ENCODE measurements at regions not wholly inside any gene's neighbourhood (a gene's known extent, or its start where the extent isn't known, plus 50 kb on each side); places are given as distances from the start of the nearest gene placed in this dataset.
A peak's percentile ranks its signal among the peaks of the same experiment; 100 is the strongest.

DNA sequence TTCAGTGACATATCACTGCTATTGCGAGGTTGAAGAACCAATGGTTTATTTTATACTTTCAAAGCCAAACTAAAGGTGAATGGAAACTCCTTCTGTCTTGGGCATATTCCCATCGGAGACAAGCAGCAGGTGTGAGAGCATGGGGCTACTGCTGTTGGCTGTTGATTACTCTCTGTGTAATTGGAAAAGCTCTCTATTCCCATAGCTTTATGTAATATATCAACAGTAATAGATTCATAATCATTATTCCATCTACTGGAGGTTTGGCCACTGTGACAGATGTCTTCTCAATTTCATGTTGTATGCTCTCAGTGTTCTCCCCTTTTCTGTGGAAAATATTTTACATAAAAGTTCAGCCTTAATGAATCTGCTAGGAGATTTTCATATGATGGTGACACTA lies 352.0 kb downstream of the BTG1 start:
- DNase-seq (ENCODE audit: low read depth in 3 of 3): no peak

DNA sequence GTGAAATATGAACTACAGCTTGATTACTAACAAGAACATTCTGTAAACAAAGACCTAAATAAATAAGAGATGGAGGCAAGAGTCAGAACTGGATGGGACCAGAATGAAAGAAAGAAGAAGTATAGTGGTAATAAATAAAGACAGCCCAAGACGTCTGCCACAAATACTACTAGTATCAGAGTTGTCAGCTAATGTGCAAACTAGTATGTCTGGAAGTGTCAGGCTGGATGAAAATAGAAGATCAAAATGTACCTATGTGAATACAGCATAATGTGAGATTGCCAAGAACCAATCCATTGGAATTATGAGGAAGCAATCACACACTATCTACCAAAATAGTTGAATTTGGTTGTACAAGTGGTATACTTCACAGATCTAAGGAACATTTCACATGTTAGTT lies 353.0 kb downstream of the BTG1 start:
- DNase-seq (ENCODE audit: low read depth in 3 of 3): no peak

DNA sequence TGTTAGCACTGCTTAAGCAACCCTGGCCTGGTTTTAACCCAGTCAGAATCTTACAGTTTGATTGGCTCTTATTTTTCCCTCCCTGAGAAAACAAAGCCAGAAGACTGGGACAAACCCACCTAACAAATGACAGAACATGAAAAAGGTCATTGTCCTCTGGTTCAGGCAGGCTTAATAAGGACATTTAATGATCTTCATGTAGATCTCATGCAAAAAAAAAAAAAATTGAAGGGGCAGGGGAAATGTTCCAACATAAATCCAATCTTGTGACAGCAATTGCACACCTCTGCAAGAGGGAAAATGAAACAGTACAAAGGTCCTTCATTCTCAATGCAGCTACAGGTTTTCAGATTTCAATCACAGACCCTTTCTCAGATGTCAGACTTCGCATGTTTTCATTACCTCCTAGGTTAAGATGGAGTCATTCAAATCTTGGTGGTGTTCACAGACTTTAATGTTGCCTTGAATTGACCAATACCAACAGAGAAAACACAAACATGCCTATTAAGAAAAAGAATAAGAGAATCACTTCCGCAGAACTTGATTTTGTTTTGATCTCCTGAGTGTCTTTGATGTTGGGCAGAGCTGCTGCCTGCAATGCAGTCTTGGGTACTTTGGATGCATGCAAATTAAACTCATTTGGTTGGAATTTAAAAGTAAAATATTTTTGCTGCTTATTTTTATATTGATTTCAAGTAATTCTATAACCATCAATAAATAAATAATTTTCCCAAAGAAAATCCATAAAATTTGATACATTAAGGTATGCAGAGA lies 359.0 kb downstream of the BTG1 start:
- no peak for DNase-seq (ENCODE audit: low read depth in 3 of 3)

DNA sequence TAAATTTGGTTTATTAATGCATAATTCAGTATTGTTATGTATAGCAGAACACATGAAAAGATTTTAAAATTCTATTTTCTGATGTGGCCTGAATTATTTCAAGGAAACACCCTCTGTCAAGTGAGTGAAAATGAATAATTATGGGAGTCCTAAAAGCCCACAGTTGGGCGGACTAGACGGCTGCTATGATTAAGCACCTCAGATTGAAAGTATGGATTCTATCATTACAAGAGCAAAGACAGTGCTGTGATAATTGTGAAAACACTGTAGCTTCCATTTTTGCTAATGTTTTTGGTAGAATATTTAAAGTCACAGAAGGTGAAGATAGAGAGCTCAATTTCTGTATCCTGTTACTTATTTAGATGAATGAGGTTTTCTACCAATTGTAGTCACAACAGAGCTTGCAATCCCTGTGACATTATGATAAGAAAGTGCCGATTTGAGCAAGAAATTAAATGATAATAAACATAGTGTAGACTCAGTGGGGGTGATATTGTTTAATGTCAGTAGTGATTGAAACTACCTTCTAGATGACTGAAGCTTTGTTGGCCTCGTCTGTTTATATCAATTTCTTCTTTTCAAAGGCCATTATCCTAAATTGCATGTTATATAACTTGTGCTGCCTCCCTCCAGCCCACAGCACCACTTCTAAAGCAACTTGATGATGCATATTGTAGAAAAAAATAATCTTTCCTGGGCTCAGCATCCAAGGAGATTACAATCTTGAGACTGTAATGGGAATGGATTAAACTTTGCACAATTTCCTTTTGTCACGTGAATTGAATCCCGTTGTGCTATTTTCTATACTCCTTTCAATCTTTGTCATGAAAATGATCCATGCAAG lies 359.8 kb downstream of the BTG1 start:
- DNase-seq (ENCODE audit: low read depth in 3 of 3): peak in 1 of 3 donors; percentile 2

DNA sequence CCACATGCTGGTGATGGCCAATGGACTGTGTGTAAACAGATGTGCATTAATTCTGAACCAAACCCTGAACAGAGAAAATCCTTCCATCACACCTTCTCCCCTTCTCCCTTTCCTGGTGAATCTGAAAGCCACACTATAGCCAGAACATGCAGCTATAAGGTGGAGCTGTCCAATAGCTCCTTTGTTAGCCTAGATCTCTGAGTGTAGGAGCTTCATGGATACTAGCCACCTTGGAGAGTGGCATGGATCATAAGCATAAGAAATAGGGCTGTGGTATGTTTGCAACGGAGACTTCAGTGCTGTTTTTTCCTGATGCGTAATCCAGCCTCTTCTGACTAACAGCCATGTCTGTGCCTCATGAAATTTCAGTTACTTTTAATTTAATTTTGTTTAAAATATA lies 364.5 kb downstream of the BTG1 start:
- DNase-seq (ENCODE audit: low read depth in 3 of 3): no peak

DNA sequence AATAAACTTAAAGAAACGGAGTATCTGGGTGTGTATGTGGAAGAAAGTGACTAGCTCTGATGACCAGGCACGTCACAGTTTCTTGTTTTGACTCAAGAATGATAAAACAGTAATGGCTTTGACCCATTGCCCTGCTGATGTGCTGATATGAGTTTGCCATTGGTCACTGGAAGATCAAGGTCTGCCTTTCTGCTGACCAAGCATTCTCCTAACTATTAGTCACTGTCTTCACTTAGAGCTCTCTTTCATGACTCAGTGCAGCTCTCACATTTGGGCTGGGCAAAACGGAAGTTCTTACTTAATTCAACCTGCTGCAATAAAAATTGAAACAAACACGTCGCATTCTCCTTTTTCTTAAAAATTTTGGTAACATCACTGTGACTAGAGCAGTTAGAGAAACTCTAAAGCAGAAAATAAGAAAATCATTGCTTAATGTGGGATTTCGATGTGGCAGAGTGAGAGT lies 366.7 kb downstream of the BTG1 start:
- peak; percentile 3 to 38 (median 15) for DNase-seq (ENCODE audit: low read depth in 3 of 3)

DNA sequence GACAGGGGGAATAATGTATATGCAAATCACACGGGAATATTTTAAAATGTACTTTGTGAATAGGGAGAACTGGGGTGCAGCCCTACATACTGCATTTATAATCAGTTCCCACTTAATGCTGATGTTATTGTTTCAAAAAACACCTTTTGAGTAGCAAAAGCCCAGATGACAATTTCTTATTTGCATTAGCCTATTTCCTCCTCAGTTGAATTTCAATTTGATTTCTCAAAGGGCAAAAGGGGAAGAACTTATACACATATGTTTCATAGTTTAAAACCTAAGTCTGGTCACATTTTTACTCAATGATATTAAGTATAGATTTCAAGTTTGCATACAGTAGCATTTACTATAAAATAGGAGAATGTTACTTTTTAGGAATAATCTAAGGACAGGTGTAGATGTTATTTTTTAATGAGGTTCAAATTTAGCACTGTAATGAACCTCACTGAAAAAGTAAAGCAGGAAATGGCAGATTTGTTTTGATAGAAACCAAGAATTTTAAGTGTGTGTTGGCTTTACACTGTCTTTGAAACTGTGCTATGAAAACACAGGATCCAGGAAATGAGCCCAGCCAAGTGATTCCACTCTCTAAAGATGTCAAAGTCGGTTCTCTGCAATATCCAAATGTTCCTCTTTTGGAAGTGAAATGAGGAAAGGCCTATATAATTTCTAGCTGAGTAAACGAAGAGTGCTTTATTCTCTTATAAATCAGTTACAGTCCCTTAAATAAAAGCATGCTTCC lies 367.4 kb downstream of the BTG1 start:
- no peak for DNase-seq (ENCODE audit: low read depth in 3 of 3)

DNA sequence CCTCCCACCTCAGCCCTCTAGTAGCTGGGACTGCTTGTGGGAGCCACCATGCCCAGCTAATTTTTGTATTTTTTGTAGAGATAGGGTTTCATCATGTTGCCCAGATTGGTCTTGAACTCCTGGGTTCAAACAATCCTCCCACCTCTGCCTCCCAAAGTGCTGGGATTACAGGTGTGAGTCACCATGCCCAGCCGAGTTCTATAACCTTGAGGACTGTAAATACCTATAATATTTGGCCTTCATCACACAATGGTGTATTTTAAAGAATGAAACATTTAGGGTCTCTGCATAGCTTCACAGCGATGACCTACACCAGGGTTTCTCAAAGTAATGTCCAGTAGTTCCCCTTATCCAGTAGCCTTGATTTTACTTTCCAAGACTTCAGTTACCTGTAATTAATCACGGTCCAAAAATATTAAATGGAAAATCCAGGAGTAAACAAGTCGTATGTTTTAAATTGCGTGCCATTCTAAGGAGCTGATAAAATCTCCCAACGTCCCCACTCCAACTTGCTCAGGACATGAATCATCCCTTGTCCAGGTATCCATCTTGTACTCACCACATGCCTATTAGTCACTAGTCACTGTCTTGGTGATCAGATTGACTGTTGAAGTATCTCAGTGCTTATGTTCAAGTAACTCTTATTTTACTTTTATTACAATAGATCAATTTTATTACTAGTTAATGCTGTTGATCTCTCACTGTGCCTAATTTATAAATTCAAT lies 368.2 kb downstream of the BTG1 start:
- DNase-seq (ENCODE audit: low read depth in 3 of 3): no peak

DNA sequence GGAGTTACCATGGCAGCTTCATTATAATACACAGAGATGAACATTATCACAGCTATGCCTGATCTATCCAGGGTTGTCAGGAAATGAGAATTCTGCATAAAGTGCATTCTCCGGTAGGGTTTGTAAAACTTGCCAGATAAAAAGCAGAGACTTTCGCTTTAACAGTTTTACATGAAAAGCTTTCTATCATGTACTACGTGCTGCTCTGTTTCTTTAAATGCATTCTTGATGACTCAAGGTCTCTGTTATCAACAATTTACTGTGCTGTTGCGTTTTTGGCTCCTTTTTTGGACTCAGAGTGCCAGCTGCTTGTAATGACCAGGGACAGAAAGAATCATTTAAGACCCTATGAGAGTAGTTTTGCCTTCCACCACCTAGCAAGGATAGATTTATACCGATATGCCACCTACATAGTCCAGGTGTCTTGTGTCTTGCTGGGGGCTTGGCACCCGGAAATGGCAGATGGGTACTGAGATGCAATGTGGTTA lies 371.2 kb downstream of the BTG1 start:
- DNase-seq (ENCODE audit: low read depth in 3 of 3): no peak

DNA sequence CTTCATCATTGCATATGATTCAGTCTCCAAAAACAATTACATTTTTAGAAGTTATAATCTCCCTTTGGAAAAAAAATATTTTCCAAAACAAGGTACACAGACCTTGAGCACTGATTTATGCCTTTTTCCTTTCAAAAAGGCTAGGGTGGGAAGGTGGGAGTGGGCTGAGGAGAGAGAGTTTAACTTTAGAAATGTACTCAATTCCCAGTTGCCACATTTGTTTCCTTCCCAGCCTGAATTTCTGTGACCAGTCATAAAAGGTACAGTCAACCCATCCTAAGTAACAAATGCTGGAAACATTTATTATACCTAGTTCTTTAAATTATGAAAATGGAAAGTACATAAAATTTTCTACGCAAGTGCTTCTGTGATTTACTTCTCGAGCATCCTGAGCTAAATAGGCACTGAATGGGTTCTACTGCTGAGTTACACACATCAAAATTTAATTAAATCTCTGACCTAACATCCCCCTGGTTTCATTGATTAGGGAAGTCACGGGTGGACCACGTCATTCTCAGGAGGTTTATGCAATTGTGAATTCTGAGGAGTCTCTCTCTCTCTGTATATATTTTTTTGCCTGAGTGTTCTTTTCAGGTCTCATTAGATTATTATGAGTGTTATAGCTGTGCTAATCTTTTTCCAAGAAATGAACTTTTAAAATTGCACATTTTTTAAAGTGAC lies 371.8 kb downstream of the BTG1 start:
- DNase-seq (ENCODE audit: low read depth in 3 of 3): no peak

DNA sequence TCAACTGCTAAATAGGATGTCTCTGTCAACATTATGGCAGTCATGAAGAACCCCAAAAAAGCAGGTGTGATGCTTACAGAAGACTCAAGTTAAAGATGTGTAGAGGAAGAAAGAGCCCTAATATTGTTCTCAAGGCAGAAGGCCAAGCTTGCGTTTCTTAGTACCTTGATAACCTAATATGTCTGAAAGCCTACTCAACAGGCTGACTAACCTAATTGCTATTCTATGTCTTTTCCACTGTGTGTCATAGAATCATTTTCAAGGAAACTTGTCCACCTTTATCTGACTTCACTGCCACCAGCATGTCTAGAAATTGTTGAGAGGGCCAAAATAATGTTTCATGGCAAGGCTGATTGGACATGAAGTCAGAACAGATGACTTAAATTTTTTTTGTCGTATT lies 373.2 kb downstream of the BTG1 start:
- no peak for DNase-seq (ENCODE audit: low read depth in 3 of 3)

DNA sequence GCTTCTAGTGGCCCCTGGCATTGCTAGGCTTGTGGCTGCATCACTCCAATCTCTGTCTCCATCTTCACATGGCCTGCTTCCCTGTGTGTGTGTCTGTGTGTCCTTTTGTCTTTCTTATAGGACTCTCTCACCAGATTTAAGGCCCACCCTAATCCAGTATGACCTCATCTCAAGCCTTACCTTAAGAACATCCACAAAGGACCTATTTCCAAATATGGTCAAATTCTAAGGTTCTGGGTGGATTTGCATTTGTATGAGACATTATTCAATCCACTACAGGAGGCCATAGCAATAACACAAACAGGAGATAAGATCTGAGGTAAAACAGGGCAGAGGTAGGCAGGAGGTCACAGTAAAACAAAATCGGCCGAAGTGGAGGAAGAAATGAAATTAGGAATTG lies 375.9 kb downstream of the BTG1 start:
- no peak for DNase-seq (ENCODE audit: low read depth in 3 of 3)

DNA sequence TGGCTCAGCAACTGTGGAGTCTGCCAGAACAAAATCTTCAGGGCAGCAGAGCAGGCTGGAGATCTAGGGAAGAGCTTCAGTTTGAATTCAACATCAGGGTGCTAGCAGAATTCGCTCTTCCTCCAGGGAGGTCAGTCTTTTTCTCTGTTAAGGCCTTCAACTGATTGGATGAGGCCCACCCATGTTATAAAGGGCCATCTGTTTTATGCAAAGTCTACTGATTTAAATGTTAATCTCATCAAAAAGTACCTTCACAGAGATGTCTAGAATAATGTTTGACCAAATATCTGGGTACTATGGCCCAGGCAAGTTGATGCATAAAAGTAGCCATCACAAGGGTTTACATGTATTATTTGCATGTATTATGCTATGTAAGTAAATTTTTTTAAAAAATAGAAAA lies 378.4 kb downstream of the BTG1 start:
- no peak for DNase-seq (ENCODE audit: low read depth in 3 of 3)

DNA sequence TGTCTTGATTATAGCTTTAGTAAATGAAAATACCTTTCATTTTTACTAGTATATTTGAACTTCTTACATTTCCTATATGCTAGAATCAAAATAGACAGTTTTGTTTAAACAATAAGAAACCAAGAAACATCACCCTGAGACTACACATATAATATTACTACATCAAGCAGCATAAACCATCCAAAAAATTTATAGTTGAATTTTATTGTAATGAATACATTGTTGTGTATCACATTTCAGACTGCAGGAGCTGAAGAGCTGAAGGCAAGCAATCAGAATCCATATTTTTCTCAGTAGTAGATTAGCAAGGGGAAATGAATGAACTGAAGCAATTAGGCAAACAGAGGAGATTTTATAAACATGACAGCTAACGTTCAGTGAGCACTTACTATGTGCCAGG lies 379.2 kb downstream of the BTG1 start:
- no peak for DNase-seq (ENCODE audit: low read depth in 3 of 3)

DNA sequence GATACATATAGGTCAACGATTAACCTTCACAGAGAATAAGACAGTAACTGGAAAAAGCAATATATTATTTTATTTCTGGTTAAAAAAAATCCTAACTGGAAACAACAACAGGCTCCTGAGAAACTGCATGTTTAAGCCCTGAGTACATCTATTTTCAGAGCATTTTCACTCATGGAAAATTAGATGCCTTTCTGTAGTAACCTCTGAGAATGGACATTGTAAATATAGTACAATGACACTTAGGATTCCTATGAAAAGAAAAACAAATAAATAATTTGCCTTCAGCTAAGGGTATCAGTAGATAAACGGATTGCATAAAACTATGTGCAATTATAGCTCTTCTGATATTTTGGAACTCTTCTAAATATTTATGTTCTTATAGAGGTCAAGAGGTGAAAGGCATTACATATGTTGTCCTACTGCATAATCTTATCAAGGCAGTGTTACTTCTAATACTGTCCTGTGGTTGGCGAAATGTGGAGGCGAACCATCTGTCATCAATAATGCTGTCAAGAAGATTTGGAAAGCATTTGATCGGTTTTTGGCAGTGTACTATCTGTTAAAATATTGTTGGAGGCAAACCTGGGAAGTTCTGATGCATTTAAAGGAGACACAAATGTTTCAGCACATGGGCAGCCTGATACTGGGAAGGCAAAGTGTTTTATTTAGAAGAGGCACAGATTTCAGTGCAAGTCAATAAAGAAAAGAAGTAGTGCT lies 381.8 kb downstream of the BTG1 start:
- DNase-seq (ENCODE audit: low read depth in 3 of 3): no peak

DNA sequence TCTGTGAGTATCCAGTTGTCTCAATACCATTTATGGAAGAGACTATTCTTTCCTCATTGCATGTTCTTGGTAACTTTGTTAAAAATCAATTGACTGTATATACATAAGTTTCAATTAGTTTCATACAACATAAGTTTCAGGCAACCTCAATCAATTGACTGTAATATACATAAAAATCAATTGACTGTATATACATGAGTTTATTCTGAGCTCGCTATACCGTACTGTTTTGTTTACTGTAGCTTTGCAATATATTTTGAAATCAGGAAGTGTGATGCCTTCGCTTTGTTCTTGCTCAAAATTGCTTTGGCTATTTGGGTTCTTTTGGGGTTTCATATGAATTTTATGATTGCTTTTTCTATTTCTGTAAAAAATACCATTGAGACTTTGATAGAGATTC lies 392.0 kb downstream of the BTG1 start:
- no peak for DNase-seq (ENCODE audit: low read depth in 3 of 3)

DNA sequence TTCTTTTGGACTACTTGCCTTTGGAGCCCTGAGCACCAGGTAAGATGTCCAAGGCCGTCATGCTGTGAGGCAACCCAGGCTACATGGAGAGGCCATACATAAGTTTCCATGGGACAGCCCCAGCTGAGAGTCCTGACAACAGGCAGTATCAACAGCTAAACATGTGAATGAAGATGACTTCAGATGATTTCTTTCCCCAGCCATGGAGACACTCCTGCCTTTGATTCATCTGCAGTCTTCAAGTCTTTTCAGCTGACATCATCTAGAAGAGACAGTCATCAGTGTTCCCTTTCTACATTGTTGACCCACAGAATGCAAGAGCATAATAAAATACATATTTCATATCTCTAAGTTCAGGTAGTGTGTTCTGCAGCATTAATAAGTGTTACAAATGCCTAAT lies 398.7 kb downstream of the BTG1 start:
- DNase-seq (ENCODE audit: low read depth in 3 of 3): no peak

DNA sequence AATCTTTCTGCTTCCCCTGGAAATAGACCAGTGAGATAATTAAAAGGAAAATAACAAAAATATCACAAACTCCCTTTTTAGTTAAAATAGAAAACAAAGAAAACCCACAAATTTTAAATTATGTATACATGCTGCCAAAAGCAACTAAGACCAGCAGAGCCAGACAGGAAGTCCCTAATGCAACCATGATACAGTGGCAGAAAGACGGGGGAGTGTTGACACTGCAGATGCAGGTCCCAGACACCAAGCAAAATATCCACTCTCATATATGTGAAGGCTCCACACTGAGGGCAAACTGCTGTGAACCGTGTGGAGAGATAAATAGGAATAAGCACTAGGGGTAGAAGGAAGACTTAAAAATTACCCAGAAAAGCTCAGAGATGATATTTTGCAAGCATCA lies 401.0 kb downstream of the BTG1 start:
- no peak for DNase-seq (ENCODE audit: low read depth in 3 of 3)

DNA sequence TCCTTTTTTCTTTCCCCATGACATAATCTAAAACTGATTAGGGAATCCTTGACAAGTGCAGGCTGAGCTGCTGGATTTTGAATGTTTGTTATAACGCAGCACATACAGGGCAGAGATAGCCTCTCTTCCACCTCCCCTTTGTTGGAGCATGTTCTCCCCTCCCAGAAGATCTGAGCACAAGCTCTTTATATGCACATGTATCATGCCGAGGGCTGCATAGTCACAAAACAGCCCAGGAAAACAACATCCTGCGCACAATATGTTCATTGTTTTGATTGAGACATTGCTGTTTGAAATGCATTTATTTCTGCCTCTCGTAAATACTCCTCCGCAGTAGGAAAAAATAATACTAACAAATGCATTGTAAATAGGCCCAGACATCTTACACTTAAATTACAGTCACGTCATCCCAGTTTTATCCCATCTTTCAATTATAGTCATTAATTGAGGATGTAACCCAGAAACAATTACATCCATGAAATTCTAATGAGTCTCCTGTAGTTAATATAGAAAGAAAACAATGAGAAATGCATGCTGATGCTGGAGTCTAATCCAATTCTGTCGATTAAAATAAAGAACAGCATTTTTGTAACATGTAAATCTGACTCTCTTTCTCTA lies 401.8 kb downstream of the BTG1 start:
- no peak for DNase-seq (ENCODE audit: low read depth in 3 of 3)

DNA sequence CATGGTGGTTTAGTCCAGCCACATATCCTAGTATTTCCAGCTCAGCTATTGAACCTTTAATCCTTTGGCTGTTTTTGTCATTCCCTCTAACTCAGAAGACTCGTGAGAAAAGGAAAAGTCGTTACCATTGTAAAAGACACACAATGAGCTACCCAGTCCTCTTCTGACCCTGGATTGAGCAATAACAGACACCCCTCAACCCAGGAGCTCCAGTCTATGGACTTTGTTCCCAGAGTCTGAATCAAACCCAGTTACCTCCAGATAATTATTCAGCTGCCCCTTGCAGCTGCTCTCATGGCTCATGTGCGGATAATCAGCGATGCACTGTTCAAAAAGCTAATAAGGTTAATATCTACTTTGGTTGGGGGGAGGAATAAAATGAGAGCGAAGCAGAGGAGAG lies 402.4 kb downstream of the BTG1 start:
- no peak for DNase-seq (ENCODE audit: low read depth in 3 of 3)
